Neural cell (in vitro differentiated cells): ENCODE measurements at regions not wholly inside any gene's neighbourhood (a gene's known extent, or its start where the extent isn't known, plus 50 kb on each side); places are given as distances from the start of the nearest gene placed in this dataset.

Source experiments
- H2AFZ ChIP-seq: fragments of 200-600, 300-800 bp; sonication (generic), shearing (Covaris generic); 2 replicates; pipeline ENCODE4 v1.6.0; 2014; ENCODE audit warnings: low read depth, mild to moderate bottlenecking, antibody characterized with exemption, low read length, moderate library complexity
- H3F3A ChIP-seq: fragments of 200-600 bp; shearing (Covaris generic); 2 replicates; pipeline ENCODE4 v1.6.1; 2016; ENCODE audit warnings: mild to moderate bottlenecking, moderate library complexity, mixed read lengths, antibody characterized with exemption, low read length; ENCODE audit not compliant: insufficient read depth, poor library complexity, severe bottlenecking
- H3K27ac ChIP-seq: fragments of 200-600, 300-800 bp; sonication (generic), shearing (Covaris generic); 2 replicates; pipeline ENCODE4 v1.5.1; 2014; ENCODE audit warnings: mild to moderate bottlenecking, low read length, moderate library complexity
- H3K27me3 ChIP-seq: fragments of 300-800, 200-600 bp; sonication (generic), shearing (Covaris generic); 2 replicates; pipeline ENCODE4 v1.6.0; 2014; ENCODE audit warnings: mild to moderate bottlenecking, low read depth, low read length, moderate library complexity; ENCODE audit not compliant: insufficient read depth
- H3K36me3 ChIP-seq: fragments of 300-800, 200-600 bp; sonication (generic), shearing (Covaris generic); 2 replicates; pipeline ENCODE4 v1.5.1; 2014; ENCODE audit warnings: mild to moderate bottlenecking, antibody characterized with exemption, low read length, moderate library complexity; ENCODE audit not compliant: insufficient read depth
- H3K4me2 ChIP-seq: fragments of 300-800, 200-600 bp; sonication (generic), shearing (Covaris generic); 2 replicates; pipeline ENCODE4 v1.6.0; 2014; ENCODE audit warnings: mild to moderate bottlenecking, low read length
- H3K4me3 ChIP-seq: fragments of 300-800, 200-600 bp; sonication (generic), shearing (Covaris generic); 2 replicates; pipeline ENCODE4 v1.5.1; 2014; ENCODE audit warnings: mild to moderate bottlenecking, low read length, moderate library complexity
- H3K79me2 ChIP-seq: fragments of 200-600 bp; shearing (Covaris generic); replicated peaks from 2 replicates; pipeline ENCODE4 v1.6.0; 2014; ENCODE audit warnings: mild to moderate bottlenecking, low read length, moderate library complexity; ENCODE audit not compliant: insufficient read depth
- H3K9ac ChIP-seq: fragments of 300-800, 200-600 bp; sonication (generic), shearing (Covaris generic); 2 replicates; pipeline ENCODE4 v1.6.1; 2016; ENCODE audit warnings: mild to moderate bottlenecking, low read length, mixed read lengths
- H3K9me2 ChIP-seq: fragments of 200-600 bp; shearing (Covaris generic); 2 replicates; pipeline ENCODE4 v1.6.1; 2016; ENCODE audit warnings: mild to moderate bottlenecking, low read length, mixed read lengths; ENCODE audit not compliant: insufficient read depth
- H3K9me3 ChIP-seq: fragments of 200-600, 300-800 bp; sonication (generic), shearing (Covaris generic); 2 replicates; pipeline ENCODE4 v1.6.1; 2016; ENCODE audit warnings: mild to moderate bottlenecking, mixed run types, low read length, moderate library complexity, mixed read lengths
- H4K20me1 ChIP-seq: fragments of 200-600 bp; shearing (Covaris generic); 2 replicates; pipeline ENCODE4 v1.6.1; 2016; ENCODE audit warnings: mild to moderate bottlenecking, mixed run types; ENCODE audit not compliant: insufficient read depth
- CTCF ChIP-seq: fragments of 450-650 bp; IDR thresholded peaks from 2 replicates; pipeline ENCODE4 v1.5.1; 2014; ENCODE audit warnings: antibody characterized with exemption, mild to moderate bottlenecking, moderate library complexity; ENCODE audit not compliant: poor library complexity, severe bottlenecking
- EP300 ChIP-seq: fragments of 450-650 bp; conservative IDR thresholded peaks from 2 replicates; pipeline ENCODE4 v1.6.1; 2014; ENCODE audit warnings: antibody characterized with exemption, mild to moderate bottlenecking, moderate library complexity; ENCODE audit not compliant: poor library complexity, severe bottlenecking
- EZH2 ChIP-seq: fragments of 200-600, 300-800 bp; shearing (Covaris generic), sonication (generic); IDR thresholded peaks from 2 replicates; pipeline ENCODE4 v1.6.1; 2014; ENCODE audit warnings: antibody characterized with exemption, low read length, borderline replicate concordance, mild to moderate bottlenecking; ENCODE audit not compliant: insufficient read depth, poor library complexity, severe bottlenecking
- MXI1 ChIP-seq: fragments of 450-650 bp; conservative IDR thresholded peaks from 2 replicates; pipeline ENCODE4 v1.6.1; 2014; ENCODE audit warnings: antibody characterized with exemption, mild to moderate bottlenecking; ENCODE audit not compliant: poor library complexity, severe bottlenecking
- POLR2AphosphoS5 ChIP-seq: IDR thresholded peaks from 2 replicates; pipeline ENCODE4 v1.6.1; 2012
- RAD21 ChIP-seq: fragments of 450-650 bp; conservative IDR thresholded peaks from 2 replicates; pipeline ENCODE4 v1.6.1; 2014; ENCODE audit warnings: antibody characterized with exemption, mild to moderate bottlenecking, moderate library complexity
- REST ChIP-seq: IDR thresholded peaks from 2 replicates; pipeline ENCODE4 v1.6.1; 2012; ENCODE audit warnings: borderline replicate concordance
- SMC3 ChIP-seq: fragments of 450-650 bp; conservative IDR thresholded peaks from 2 replicates; pipeline ENCODE4 v1.6.1; 2014; ENCODE audit warnings: antibody characterized with exemption, mild to moderate bottlenecking, moderate library complexity; ENCODE audit not compliant: poor library complexity
- TAF1 ChIP-seq: IDR thresholded peaks from 2 replicates; pipeline ENCODE4 v1.6.1; 2012; ENCODE audit warnings: low read depth

GRCh38 chr9:88320748-88321415 lies 67.4 kb upstream of the SPIN1 start:
- Histone ChIP-seq H3K4me3 (no peak overlapping the region), H3K4me2 (no peak overlapping the region), H3K36me3 (no peaks in the 10 kb centered on the region), H3K27me3 (no peaks in the 10 kb centered on the region), H3F3A (no peaks in the 10 kb centered on the region), H3K9ac (no peak overlapping the region), H2AFZ (no peak overlapping the region), H3K79me2 (no peaks in the 10 kb centered on the region), H4K20me1 (no peaks in the 10 kb centered on the region), H3K9me2 (no peaks in the 10 kb centered on the region), H3K27ac (no peak overlapping the region), H3K9me3 (no peaks in the 10 kb centered on the region)
- TF ChIP-seq EP300 (no peak), POLR2AphosphoS5 (no peak), EZH2 (no peak), REST (no peak), SMC3 (no peak), CTCF (no peak), RAD21 (no peak), MXI1 (no peak), TAF1 (no peak)

- no peak overlapping the region for H2AFZ ChIP-seq
Observed at GRCh38 chr9:88319936-88320747, 68.1 kb upstream of the SPIN1 start.

More at GRCh38 chr9:88319936-88320747, 68.1 kb upstream of the SPIN1 start:
- H3K4me3 ChIP-seq, result no peak overlapping the region
- H3K4me2 ChIP-seq, result no peak overlapping the region
- H3K27me3 ChIP-seq, result no peaks in the 10 kb centered on the region
- no peaks in the 10 kb centered on the region for H3K36me3 ChIP-seq
- no peaks in the 10 kb centered on the region for H3K9me3 ChIP-seq
- no peaks in the 10 kb centered on the region for H4K20me1 ChIP-seq
- H3K9me2 ChIP-seq, result no peaks in the 10 kb centered on the region
- H3K79me2 ChIP-seq, result no peaks in the 10 kb centered on the region
- no peaks in the 10 kb centered on the region for H3F3A ChIP-seq
- TF ChIP-seq POLR2AphosphoS5 (no peak), MXI1 (no peak), REST (no peak), CTCF (no peak)
- no peak overlapping the region for H3K9ac ChIP-seq
- H3K27ac ChIP-seq, result no peak overlapping the region
